SK-N-SH treated with all-trans-retinoic acid at 6 μM for 48 hours (cell line): ENCODE measurements at regions not wholly inside any gene's neighbourhood (a gene's known extent, or its start where the extent isn't known, plus 50 kb on each side); places are given as distances from the start of the nearest gene placed in this dataset.

Experiments used
- ARNTL ChIP-seq: fragments of 450-650 bp; formaldehyde crosslinking; IDR thresholded peaks from 2 replicates; pipeline ENCODE4 v1.5.0; 2020; ENCODE audit warnings: low read depth, mild to moderate bottlenecking, moderate library complexity, borderline replicate concordance
- BACH2 ChIP-seq: fragments of 250-450 bp; sonication (Bioruptor Pico); IDR thresholded peaks from 2 replicates; pipeline ENCODE4 v1.9.0; 2021; ENCODE audit warnings: mild to moderate bottlenecking, borderline replicate concordance
- CREB5 ChIP-seq: fragments of 250-450 bp; sonication (Bioruptor Pico); IDR thresholded peaks from 2 replicates; pipeline ENCODE4 v1.5.1; 2020; ENCODE audit warnings: low read depth, mild to moderate bottlenecking, moderate library complexity
- GLIS3 ChIP-seq: fragments of 250-450 bp; sonication (Bioruptor Pico); IDR thresholded peaks from 2 replicates; pipeline ENCODE4 v1.5.0; 2020; ENCODE audit warnings: mild to moderate bottlenecking, moderate library complexity
- OSR1 ChIP-seq: fragments of 250-450 bp; sonication (Bioruptor Pico); IDR thresholded peaks from 2 replicates; pipeline ENCODE4 v1.8.0; 2022; ENCODE audit warnings: moderate library complexity, mild to moderate bottlenecking, inconsistent platforms
- RARB ChIP-seq: fragments of 250-450 bp; sonication (Bioruptor Pico); IDR thresholded peaks from 2 replicates; pipeline ENCODE4 v1.8.0; 2021; ENCODE audit warnings: mild to moderate bottlenecking, moderate library complexity
- TOX ChIP-seq: fragments of 250-450 bp; sonication (Bioruptor Pico); IDR thresholded peaks from 2 replicates; pipeline ENCODE4 v1.8.0; 2021; ENCODE audit warnings: mild to moderate bottlenecking, moderate library complexity, borderline replicate concordance
- ZFP30 ChIP-seq: fragments of 450-650 bp; formaldehyde crosslinking; IDR thresholded peaks from 2 replicates; pipeline ENCODE4 v1.5.0; 2022; ENCODE audit warnings: mild to moderate bottlenecking, moderate library complexity
- TF ChIP-seq, protein P1 (sequence below): fragments of 250-450 bp; sonication (Bioruptor Pico); IDR thresholded peaks from 2 replicates; pipeline ENCODE4 v1.8.0; 2020; ENCODE audit warnings: mild to moderate bottlenecking, moderate library complexity, borderline replicate concordance
- TF ChIP-seq, protein P2 (sequence below): fragments of 250-450 bp; sonication (Bioruptor Pico); IDR thresholded peaks from 2 replicates; pipeline ENCODE4 v1.8.0; 2021; ENCODE audit warnings: low read depth, mild to moderate bottlenecking, moderate library complexity, borderline replicate concordance
- TF ChIP-seq, protein P3 (sequence below): fragments of 250-450 bp; sonication (Bioruptor Pico); IDR thresholded peaks from 2 replicates; pipeline ENCODE4 v1.5.1; 2021; ENCODE audit warnings: mild to moderate bottlenecking, moderate library complexity

DNA sequence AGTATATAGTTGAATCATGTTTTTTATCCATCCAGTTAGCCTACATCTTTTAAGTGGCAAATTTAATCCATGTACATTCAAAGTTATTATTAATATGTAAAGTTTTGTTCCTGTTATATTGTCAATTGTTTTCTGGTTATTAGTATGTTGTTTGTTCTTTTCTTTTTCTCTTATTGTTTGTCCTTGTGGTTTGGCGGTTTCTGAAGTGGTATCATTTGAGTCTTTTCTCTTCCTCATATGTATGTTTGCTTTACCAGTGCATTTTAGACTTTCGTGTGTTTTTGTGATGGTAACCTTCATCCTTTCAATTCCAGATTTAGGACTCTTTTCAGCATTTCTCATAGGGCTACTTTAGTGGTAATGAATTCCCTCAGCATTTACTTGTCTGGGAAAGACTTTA lies 130.4 kb upstream of the RFX3 start:
- no peak for TF ChIP-seq RARB
- no peak for TF ChIP-seq ARNTL (CRISPR knock-in tag)
- no peak for TF ChIP-seq CREB5
- TF ChIP-seq, protein P1, sequence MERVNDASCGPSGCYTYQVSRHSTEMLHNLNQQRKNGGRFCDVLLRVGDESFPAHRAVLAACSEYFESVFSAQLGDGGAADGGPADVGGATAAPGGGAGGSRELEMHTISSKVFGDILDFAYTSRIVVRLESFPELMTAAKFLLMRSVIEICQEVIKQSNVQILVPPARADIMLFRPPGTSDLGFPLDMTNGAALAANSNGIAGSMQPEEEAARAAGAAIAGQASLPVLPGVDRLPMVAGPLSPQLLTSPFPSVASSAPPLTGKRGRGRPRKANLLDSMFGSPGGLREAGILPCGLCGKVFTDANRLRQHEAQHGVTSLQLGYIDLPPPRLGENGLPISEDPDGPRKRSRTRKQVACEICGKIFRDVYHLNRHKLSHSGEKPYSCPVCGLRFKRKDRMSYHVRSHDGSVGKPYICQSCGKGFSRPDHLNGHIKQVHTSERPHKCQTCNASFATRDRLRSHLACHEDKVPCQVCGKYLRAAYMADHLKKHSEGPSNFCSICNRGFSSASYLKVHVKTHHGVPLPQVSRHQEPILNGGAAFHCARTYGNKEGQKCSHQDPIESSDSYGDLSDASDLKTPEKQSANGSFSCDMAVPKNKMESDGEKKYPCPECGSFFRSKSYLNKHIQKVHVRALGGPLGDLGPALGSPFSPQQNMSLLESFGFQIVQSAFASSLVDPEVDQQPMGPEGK (CRISPR knock-in tag), result no peak
- no peak for TF ChIP-seq OSR1 (CRISPR knock-in tag)
- no peak for TF ChIP-seq BACH2 (CRISPR knock-in tag)
- TF ChIP-seq TOX (CRISPR knock-in tag), result no peak
- TF ChIP-seq ZFP30, result no peak
- TF ChIP-seq, protein P2, sequence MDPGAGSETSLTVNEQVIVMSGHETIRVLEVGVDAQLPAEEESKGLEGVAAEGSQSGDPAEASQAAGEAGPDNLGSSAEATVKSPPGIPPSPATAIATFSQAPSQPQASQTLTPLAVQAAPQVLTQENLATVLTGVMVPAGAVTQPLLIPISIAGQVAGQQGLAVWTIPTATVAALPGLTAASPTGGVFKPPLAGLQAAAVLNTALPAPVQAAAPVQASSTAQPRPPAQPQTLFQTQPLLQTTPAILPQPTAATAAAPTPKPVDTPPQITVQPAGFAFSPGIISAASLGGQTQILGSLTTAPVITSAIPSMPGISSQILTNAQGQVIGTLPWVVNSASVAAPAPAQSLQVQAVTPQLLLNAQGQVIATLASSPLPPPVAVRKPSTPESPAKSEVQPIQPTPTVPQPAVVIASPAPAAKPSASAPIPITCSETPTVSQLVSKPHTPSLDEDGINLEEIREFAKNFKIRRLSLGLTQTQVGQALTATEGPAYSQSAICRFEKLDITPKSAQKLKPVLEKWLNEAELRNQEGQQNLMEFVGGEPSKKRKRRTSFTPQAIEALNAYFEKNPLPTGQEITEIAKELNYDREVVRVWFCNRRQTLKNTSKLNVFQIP (CRISPR knock-in tag), result no peak
- TF ChIP-seq, protein P3, sequence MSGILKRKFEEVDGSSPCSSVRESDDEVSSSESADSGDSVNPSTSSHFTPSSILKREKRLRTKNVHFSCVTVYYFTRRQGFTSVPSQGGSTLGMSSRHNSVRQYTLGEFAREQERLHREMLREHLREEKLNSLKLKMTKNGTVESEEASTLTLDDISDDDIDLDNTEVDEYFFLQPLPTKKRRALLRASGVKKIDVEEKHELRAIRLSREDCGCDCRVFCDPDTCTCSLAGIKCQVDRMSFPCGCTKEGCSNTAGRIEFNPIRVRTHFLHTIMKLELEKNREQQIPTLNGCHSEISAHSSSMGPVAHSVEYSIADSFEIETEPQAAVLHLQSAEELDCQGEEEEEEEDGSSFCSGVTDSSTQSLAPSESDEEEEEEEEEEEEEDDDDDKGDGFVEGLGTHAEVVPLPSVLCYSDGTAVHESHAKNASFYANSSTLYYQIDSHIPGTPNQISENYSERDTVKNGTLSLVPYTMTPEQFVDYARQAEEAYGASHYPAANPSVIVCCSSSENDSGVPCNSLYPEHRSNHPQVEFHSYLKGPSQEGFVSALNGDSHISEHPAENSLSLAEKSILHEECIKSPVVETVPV (CRISPR knock-in tag), result no peak
- TF ChIP-seq GLIS3, result no peak
